ENCODE measurements at regions not wholly inside any gene's neighbourhood (a gene's known extent, or its start where the extent isn't known, plus 50 kb on each side); places are given as distances from the start of the nearest gene placed in this dataset.

DNA sequence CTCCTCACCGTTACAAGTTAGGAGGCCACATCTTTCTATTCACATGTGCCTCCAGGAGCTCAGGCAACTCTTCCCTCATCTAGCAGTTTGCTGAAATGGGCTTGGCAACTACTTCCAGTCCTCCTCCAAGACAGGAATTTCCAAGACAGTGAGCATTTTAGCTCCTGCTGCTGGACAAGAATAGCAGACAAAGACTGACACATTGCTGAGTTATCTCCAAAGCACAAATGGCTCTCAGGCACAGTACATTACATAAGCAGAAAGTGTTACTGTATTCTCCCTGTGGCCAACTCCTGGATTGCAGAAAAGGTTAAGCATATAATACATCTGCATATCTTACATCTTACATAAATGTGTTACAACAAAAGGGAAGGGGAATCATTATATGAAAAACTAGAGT is 83.2 kb upstream of the POU2AF2 start:
- TF ChIP-seq, protein P1, sequence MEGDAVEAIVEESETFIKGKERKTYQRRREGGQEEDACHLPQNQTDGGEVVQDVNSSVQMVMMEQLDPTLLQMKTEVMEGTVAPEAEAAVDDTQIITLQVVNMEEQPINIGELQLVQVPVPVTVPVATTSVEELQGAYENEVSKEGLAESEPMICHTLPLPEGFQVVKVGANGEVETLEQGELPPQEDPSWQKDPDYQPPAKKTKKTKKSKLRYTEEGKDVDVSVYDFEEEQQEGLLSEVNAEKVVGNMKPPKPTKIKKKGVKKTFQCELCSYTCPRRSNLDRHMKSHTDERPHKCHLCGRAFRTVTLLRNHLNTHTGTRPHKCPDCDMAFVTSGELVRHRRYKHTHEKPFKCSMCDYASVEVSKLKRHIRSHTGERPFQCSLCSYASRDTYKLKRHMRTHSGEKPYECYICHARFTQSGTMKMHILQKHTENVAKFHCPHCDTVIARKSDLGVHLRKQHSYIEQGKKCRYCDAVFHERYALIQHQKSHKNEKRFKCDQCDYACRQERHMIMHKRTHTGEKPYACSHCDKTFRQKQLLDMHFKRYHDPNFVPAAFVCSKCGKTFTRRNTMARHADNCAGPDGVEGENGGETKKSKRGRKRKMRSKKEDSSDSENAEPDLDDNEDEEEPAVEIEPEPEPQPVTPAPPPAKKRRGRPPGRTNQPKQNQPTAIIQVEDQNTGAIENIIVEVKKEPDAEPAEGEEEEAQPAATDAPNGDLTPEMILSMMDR (IDR thresholded peaks at IDR 0.05; ENCODE audit: insufficient read depth, low read length, poor library complexity, severe bottlenecking), result no peak
- Histone ChIP-seq H3K36me3 (ENCODE audit: control insufficient read depth, insufficient read depth, low read length) (no peaks in the 10 kb centered on the region), H3K4me3 (ENCODE audit: low read depth, low read length) (no peak overlapping the region), H3K27me3 (ENCODE audit: control insufficient read depth, insufficient read depth, low read length) (no peaks in the 10 kb centered on the region)
- DNase-seq (ENCODE audit: low read depth), result no peak

DNA sequence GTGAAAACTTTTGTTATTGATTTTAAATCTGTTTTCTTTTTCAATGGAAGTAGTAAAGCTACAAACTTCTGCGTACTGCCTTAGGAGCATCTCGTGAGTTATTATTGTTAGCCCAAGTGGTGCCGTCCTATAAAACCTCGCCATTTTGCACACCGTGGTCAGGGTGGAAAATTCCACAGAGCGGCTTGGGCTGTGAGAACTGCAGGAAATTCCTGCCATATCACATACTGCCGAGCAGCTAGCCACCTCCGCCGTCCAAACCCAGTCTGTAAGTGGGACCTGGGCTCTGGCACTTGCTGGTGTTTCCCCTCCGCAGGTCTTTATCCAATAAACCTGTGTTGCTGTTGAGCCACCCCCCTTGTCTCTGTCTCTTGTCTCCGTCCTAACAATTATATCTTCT is 88.0 kb upstream of the POU2AF2 start:
- no peak for DNase-seq (ENCODE audit: low read depth)
- no peak overlapping the region for H3K4me3 ChIP-seq (ENCODE audit: low read depth, low read length)
- no peaks in the 10 kb centered on the region for H3K27me3 ChIP-seq (ENCODE audit: control insufficient read depth, insufficient read depth, low read length)
- TF ChIP-seq, protein P1 (IDR thresholded peaks at IDR 0.05; ENCODE audit: insufficient read depth, low read length, poor library complexity, severe bottlenecking), result no peak
- H3K36me3 ChIP-seq (ENCODE audit: control insufficient read depth, insufficient read depth, low read length), result no peaks in the 10 kb centered on the region

DNA sequence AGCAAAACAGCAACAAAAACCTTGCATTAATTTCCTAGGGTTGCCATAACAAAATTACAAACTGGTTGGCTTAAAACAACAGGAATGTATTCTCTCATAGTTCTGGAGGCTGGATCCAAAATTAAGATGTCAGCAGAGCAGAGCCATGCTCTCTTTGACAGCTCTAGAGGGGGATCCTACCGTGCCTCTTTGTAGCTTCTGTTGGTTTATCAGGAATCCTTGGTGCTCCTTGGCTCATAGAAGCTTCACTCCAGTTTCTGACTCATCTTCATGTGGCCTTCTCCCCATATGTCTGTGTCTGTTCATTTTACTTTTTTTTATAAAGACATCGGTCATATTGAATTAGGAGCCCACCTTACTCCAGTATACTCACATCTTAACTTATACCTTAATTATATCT is 90.5 kb upstream of the POU2AF2 start:
- TF ChIP-seq, protein P1 (IDR thresholded peaks at IDR 0.05; ENCODE audit: insufficient read depth, low read length, poor library complexity, severe bottlenecking), result no peak
- Histone ChIP-seq H3K4me3 (ENCODE audit: low read depth, low read length) (no peak overlapping the region), H3K36me3 (ENCODE audit: control insufficient read depth, insufficient read depth, low read length) (no peaks in the 10 kb centered on the region), H3K27me3 (ENCODE audit: control insufficient read depth, insufficient read depth, low read length) (no peaks in the 10 kb centered on the region)
- no peak for DNase-seq (ENCODE audit: low read depth)

DNA sequence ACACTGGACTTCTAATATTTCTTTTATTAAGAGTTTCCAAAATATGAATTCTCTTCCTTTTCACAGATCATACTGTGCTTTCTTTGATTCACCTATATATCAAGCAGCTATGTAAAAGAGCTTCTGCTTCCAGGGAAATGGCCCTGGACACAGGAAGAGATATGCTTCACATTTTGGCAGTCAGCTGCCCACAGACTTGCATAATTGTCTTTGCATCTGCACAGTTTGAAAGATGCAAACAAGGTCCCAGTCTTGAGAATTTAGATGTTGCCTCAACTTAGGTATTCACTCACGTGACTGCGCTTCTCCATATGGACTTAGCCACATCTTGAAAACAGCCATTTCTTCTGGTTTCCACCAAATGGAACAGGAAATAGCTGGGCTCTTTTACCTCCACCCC is 92.3 kb upstream of the POU2AF2 start:
- DNase-seq (ENCODE audit: low read depth), result no peak
- TF ChIP-seq, protein P1 (IDR thresholded peaks at IDR 0.05; ENCODE audit: insufficient read depth, low read length, poor library complexity, severe bottlenecking), result no peak

DNA sequence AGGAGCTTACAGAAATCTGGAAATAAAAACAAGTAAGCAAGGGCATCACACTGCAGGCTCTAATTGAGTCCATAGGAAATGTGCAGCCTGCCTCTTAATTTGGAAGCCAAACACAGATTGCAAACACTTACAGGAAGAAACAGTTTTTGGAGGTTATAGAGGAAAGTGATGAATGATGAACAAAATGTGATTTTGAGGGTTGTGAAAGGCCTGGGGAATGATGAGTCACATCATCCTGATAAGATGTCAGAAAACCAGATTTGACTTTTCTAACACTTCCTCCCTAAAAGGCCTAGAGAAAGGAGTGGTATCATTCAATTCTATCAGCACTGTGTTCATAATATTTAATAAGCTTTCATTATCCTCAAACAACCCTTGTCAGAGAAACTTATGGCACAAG is 96.6 kb upstream of the POU2AF2 start:
- DNase-seq (ENCODE audit: low read depth), result no peak
- Histone ChIP-seq H3K36me3 (ENCODE audit: control insufficient read depth, insufficient read depth, low read length) (no peaks in the 10 kb centered on the region), H3K4me3 (ENCODE audit: low read depth, low read length) (no peak overlapping the region), H3K27me3 (ENCODE audit: control insufficient read depth, insufficient read depth, low read length) (no peaks in the 10 kb centered on the region)
- TF ChIP-seq, protein P1 (IDR thresholded peaks at IDR 0.05; ENCODE audit: insufficient read depth, low read length, poor library complexity, severe bottlenecking), result no peak

More for the DNA sequence above, 92.3 kb upstream of the POU2AF2 start:
- Histone ChIP-seq H3K4me3 (ENCODE audit: low read depth, low read length) (no peak overlapping the region), H3K27me3 (ENCODE audit: control insufficient read depth, insufficient read depth, low read length) (no peaks in the 10 kb centered on the region), H3K36me3 (ENCODE audit: control insufficient read depth, insufficient read depth, low read length) (no peaks in the 10 kb centered on the region)

DNA sequence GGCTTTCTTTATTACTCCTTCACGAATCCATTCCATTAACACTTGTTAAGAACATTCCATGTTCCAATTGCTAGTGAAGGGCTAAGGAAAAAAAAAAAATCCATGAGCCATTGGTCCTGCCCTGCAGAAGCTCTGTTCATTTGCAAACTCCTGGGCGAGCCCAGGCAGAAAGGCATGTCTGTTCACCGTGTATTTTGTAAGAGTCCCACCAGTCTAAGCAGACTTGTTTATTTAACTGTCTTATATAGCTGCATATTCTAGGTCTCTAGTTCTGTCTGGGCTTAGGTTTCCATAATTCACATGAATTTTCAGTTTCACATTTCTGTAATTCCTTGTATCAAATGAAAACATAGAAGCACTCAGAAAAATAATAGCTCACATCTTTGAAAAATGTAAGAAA is 97.4 kb upstream of the POU2AF2 start:
- TF ChIP-seq, protein P1 (IDR thresholded peaks at IDR 0.05; ENCODE audit: insufficient read depth, low read length, poor library complexity, severe bottlenecking), result no peak
- H3K36me3 ChIP-seq (ENCODE audit: control insufficient read depth, insufficient read depth, low read length), result no peaks in the 10 kb centered on the region
- H3K27me3 ChIP-seq (ENCODE audit: control insufficient read depth, insufficient read depth, low read length), result no peaks in the 10 kb centered on the region
- no peak overlapping the region for H3K4me3 ChIP-seq (ENCODE audit: low read depth, low read length)
- DNase-seq (ENCODE audit: low read depth), result no peak
